Natural killer cell (primary cell): ENCODE measurements at regions not wholly inside any gene's neighbourhood (a gene's known extent, or its start where the extent isn't known, plus 50 kb on each side); places are given as distances from the start of the nearest gene placed in this dataset.

Experiments
- ATAC-seq, 3 donors: fragments of 150-1000 bp in 2 of 3; fragments of 200-7000 bp in 1 of 3; cut with Tn5 transposase; 1 replicate in 1 of 3; 2 replicates in 2 of 3; pipeline ENCODE4 v1.10.0; 2021; ENCODE audit warnings: mild to moderate bottlenecking in 2 of 3, moderate library complexity in 2 of 3
- DNase-seq, 2 donors: peaks; one replicate each; pipeline versions ENCODE4 v3.0.0 to v3.0.0-alpha.2; 2013 to 2021; ENCODE audit warnings: mixed read lengths in 1 of 2
- H3K27ac ChIP-seq: one replicate; pipeline ENCODE4 v1.5.1; 2013; ENCODE audit warnings: mild to moderate bottlenecking, low read length
- H3K27me3 ChIP-seq: one replicate; pipeline ENCODE4 v1.6.1; 2013; ENCODE audit warnings: low read length; ENCODE audit not compliant: control insufficient read depth, insufficient read depth
- H3K36me3 ChIP-seq: one replicate; pipeline ENCODE4 v1.6.1; 2013; ENCODE audit warnings: low read length; ENCODE audit not compliant: control insufficient read depth, insufficient read depth
- H3K4me1 ChIP-seq: one replicate; pipeline ENCODE4 v1.6.1; 2013; ENCODE audit warnings: low read length; ENCODE audit not compliant: control insufficient read depth, insufficient read depth
- H3K4me3 ChIP-seq: one replicate; pipeline ENCODE4 v1.5.1; 2013; ENCODE audit warnings: low read length
- H3K9me3 ChIP-seq: one replicate; pipeline ENCODE4 v1.6.1; 2013; ENCODE audit warnings: low read length; ENCODE audit not compliant: control insufficient read depth, insufficient read depth
- H3K27ac Mint-ChIP-seq, 2 donors: one replicate each; pipeline ENCODE4 v1.8.0; 2022; ENCODE audit warnings: mild to moderate bottlenecking in 2 of 2, mixed read lengths in 2 of 2, moderate library complexity in 1 of 2
- H3K27me3 Mint-ChIP-seq, 2 donors: one replicate each; pipeline ENCODE4 v1.8.0; 2022; ENCODE audit warnings: low read depth in 2 of 2, mixed read lengths in 2 of 2
- H3K36me3 Mint-ChIP-seq: one replicate; pipeline ENCODE4 v1.8.0; 2022; ENCODE audit warnings: mixed read lengths
- H3K4me1 Mint-ChIP-seq, 2 donors: one replicate each; pipeline ENCODE4 v1.8.0; 2022; ENCODE audit warnings: mixed read lengths in 2 of 2
- H3K4me3 Mint-ChIP-seq: one replicate; pipeline ENCODE4 v1.8.0; 2022; ENCODE audit warnings: mild to moderate bottlenecking, moderate library complexity, mixed read lengths
- H3K9me3 Mint-ChIP-seq, 2 donors: one replicate each; pipeline ENCODE4 v1.8.0; 2022; ENCODE audit warnings: mixed read lengths in 2 of 2
- CTCF ChIP-seq: fragments of 200-600 bp; IDR thresholded peaks from one replicate; pipeline ENCODE4 v1.8.0; 2022; ENCODE audit warnings: antibody characterized with exemption
- WGBS: methylation state at CpG from one replicate; pipeline ENCODE4 v1.1.7; 2013; ENCODE audit warnings: missing lambda C conversion rate; ENCODE audit not compliant: insufficient coverage; 5-methylcytosine and 5-hydroxymethylcytosine counted together
- intact Hi-C: fragments of 100-400 bp; cut with micrococcal nuclease; formaldehyde crosslinking; loops from one replicate; pipeline ENCODE4 v1.14.2; 2022

GRCh38 chr9:23979491-23979890 is 153.5 kb upstream of the ELAVL2 start:
- Histone ChIP-seq H3K4me3 (no peak overlapping the region), H3K36me3 (no peaks in the 10 kb centered on the region), H3K27ac (no peak overlapping the region), H3K4me1 (no peaks in the 10 kb centered on the region), H3K9me3 (no peaks in the 10 kb centered on the region), H3K27me3 (no peaks in the 10 kb centered on the region)
- Mint-ChIP-seq H3K9me3 (peaks cover 16 to 25% of the 10 kb centered on the region in 2 donors), H3K27ac (no peak overlapping the region), H3K4me3 (no peak overlapping the region), H3K4me1 (no peaks in the 10 kb centered on the region), H3K36me3 (peaks cover 7% of the 10 kb centered on the region), H3K27me3 (no peaks in the 10 kb centered on the region)
- intact Hi-C loops = no loop called here
- ATAC-seq = no peak
- WGBS = 100% methylated on average over 1 of the region's 1 CpG
- DNase-seq = no peak
- no peak for TF ChIP-seq CTCF

- 96% methylated on average over 2 of the region's 2 CpGs for WGBS
- intact Hi-C loops = no loop called here
- Mint-ChIP-seq H3K27me3 (no peaks in the 10 kb centered on the region), H3K4me1 (no peaks in the 10 kb centered on the region), H3K4me3 (no peak overlapping the region), H3K36me3 (peaks cover 22% of the 10 kb centered on the region), H3K9me3 (peaks cover 22 to 36% of the 10 kb centered on the region in 2 donors), H3K27ac (no peak overlapping the region)
- Histone ChIP-seq H3K36me3 (no peaks in the 10 kb centered on the region), H3K4me1 (no peaks in the 10 kb centered on the region), H3K27me3 (no peaks in the 10 kb centered on the region), H3K27ac (no peak overlapping the region), H3K9me3 (peaks cover 10% of the 10 kb centered on the region), H3K4me3 (no peak overlapping the region)
- ATAC-seq = no peak
- TF ChIP-seq CTCF = no peak
- no peak for DNase-seq
These were observed 136.1 kb upstream of the ELAVL2 start for GRCh38 chr9:23962101-23962500.

- H3K9me3 Mint-ChIP-seq = peaks cover 11 to 22% of the 10 kb centered on the region in 2 donors
- H3K27ac Mint-ChIP-seq = no peak overlapping the region
- no peaks in the 10 kb centered on the region for H3K27me3 Mint-ChIP-seq
- H3K4me3 Mint-ChIP-seq = no peak overlapping the region
- no peak for DNase-seq
- intact Hi-C loops = no loop called here
- Histone ChIP-seq H3K27me3 (no peaks in the 10 kb centered on the region), H3K4me3 (no peak overlapping the region), H3K4me1 (no peaks in the 10 kb centered on the region), H3K9me3 (peaks cover 9% of the 10 kb centered on the region), H3K36me3 (no peaks in the 10 kb centered on the region), H3K27ac (no peak overlapping the region)
- WGBS = 89% methylated on average over 6 of the region's 6 CpGs
- no peaks in the 10 kb centered on the region for H3K4me1 Mint-ChIP-seq
- H3K36me3 Mint-ChIP-seq = peaks cover 7% of the 10 kb centered on the region
- no peak for TF ChIP-seq CTCF
- no peak for ATAC-seq
These were observed 119.9 kb upstream of the ELAVL2 start for GRCh38 chr9:23945897-23946296.

GRCh38 chr9:23941051-23941450 is 115.0 kb upstream of the ELAVL2 start:
- Histone ChIP-seq H3K36me3 (no peaks in the 10 kb centered on the region), H3K27ac (no peak overlapping the region), H3K4me3 (no peak overlapping the region), H3K4me1 (no peaks in the 10 kb centered on the region), H3K9me3 (peaks cover 7% of the 10 kb centered on the region), H3K27me3 (no peaks in the 10 kb centered on the region)
- Mint-ChIP-seq H3K27ac (no peak overlapping the region), H3K9me3 (peaks cover 5 to 14% of the 10 kb centered on the region in 2 donors), H3K36me3 (peaks cover 7% of the 10 kb centered on the region), H3K4me1 (no peaks in the 10 kb centered on the region), H3K4me3 (no peak overlapping the region), H3K27me3 (no peaks in the 10 kb centered on the region)
- intact Hi-C loops = no loop called here
- no peak for TF ChIP-seq CTCF
- DNase-seq (no peak), ATAC-seq (no peak)
- 77% methylated on average over 3 of the region's 3 CpGs for WGBS
